NCI-H128 (cell line): ENCODE measurements at regions not wholly inside any gene's neighbourhood (a gene's known extent, or its start where the extent isn't known, plus 50 kb on each side); places are given as distances from the start of the nearest gene placed in this dataset.

Source experiments
- DNase-seq: peaks from one replicate; lab custom pipeline; 2025; ENCODE audit not compliant: unreplicated experiment; lab: John Stamatoyannopoulos, UW

- no peak for DNase-seq
These were observed 209.4 kb downstream of the DTWD2 start for GRCh38 chr5:118778941-118779340.

- no peak for DNase-seq
These were observed 211.1 kb downstream of the DTWD2 start for GRCh38 chr5:118777189-118777736.

- no peak for DNase-seq
These were observed 211.6 kb downstream of the DTWD2 start for GRCh38 chr5:118776755-118777154.

GRCh38 chr5:118775790-118776499, 212.4 kb downstream of the DTWD2 start:
- DNase-seq = no peak

GRCh38 chr5:118768607-118769175, 219.7 kb downstream of the DTWD2 start:
- no peak for DNase-seq

- no peak for DNase-seq
These were observed 226.1 kb downstream of the DTWD2 start for GRCh38 chr5:118762291-118762690.

- DNase-seq = no peak
These were observed 226.5 kb downstream of the DTWD2 start for GRCh38 chr5:118761814-118762213.

- no peak for DNase-seq
These were observed 235.4 kb downstream of the DTWD2 start for GRCh38 chr5:118752969-118753368.

- DNase-seq = no peak
These were observed 252.0 kb downstream of the DTWD2 start for GRCh38 chr5:118736396-118736795.

GRCh38 chr5:118733394-118733793, 255.0 kb downstream of the DTWD2 start:
- DNase-seq = no peak

- DNase-seq = no peak
These were observed 260.2 kb downstream of the DTWD2 start for GRCh38 chr5:118728191-118728590.

- no peak for DNase-seq
These were observed 261.5 kb downstream of the DTWD2 start for GRCh38 chr5:118726891-118727290.

- DNase-seq = no peak
These were observed 265.4 kb downstream of the DTWD2 start for GRCh38 chr5:118723021-118723338.

GRCh38 chr5:118722122-118723020, 266.0 kb downstream of the DTWD2 start:
- DNase-seq = no peak

GRCh38 chr5:118711727-118712126, 276.6 kb downstream of the DTWD2 start:
- DNase-seq = no peak

- no peak for DNase-seq
These were observed 282.2 kb downstream of the DTWD2 start for GRCh38 chr5:118705959-118706667.

- DNase-seq = no peak
These were observed 285.1 kb downstream of the DTWD2 start for GRCh38 chr5:118703241-118703640.

GRCh38 chr5:118701791-118702190, 286.6 kb downstream of the DTWD2 start:
- DNase-seq = no peak

- DNase-seq = no peak
These were observed 287.8 kb downstream of the DTWD2 start for GRCh38 chr5:118700510-118700909.

- no peak for DNase-seq
These were observed 289.6 kb downstream of the DTWD2 start for GRCh38 chr5:118698774-118699173.

GRCh38 chr5:118696076-118696475, 292.3 kb downstream of the DTWD2 start:
- DNase-seq = no peak
